SU-DHL-6 (cell line): ENCODE measurements at regions not wholly inside any gene's neighbourhood (a gene's known extent, or its start where the extent isn't known, plus 50 kb on each side); places are given as distances from the start of the nearest gene placed in this dataset.

Experiments
- H2AFZ ChIP-seq: fragments of 200-600 bp; sonication (generic); 2 replicates; pipeline ENCODE4 v1.6.1; 2014; ENCODE audit warnings: low read depth, mild to moderate bottlenecking, moderate library complexity, mixed read lengths, antibody characterized with exemption, low read length; ENCODE audit not compliant: severe bottlenecking
- H3F3A ChIP-seq: fragments of 200-600 bp; shearing (Covaris generic); 2 replicates; pipeline ENCODE4 v1.6.0; 2016; ENCODE audit warnings: antibody characterized with exemption, mild to moderate bottlenecking; ENCODE audit not compliant: insufficient read depth
- H3K27ac ChIP-seq: fragments of 200-600 bp; sonication (generic); 2 replicates; pipeline ENCODE4 v1.5.1; 2016; ENCODE audit warnings: low read depth, mild to moderate bottlenecking, low read length, moderate library complexity, mixed read lengths
- H3K27me3 ChIP-seq: fragments of 200-600 bp; sonication (generic), shearing (Covaris generic); 2 replicates; pipeline ENCODE4 v1.6.0; 2014; ENCODE audit warnings: mild to moderate bottlenecking, low read length
- H3K36me3 ChIP-seq: fragments of 200-600 bp; sonication (generic); 2 replicates; pipeline ENCODE4 v1.6.1; 2014; ENCODE audit warnings: mild to moderate bottlenecking, low read length, mixed read lengths
- H3K4me2 ChIP-seq: fragments of 300-600, 200-600 bp; shearing (Covaris generic), sonication (generic); 2 replicates; pipeline ENCODE4 v1.6.0; 2014; ENCODE audit warnings: low read length, low read depth, mild to moderate bottlenecking; ENCODE audit not compliant: poor library complexity, severe bottlenecking
- H3K4me3 ChIP-seq: fragments of 200-600 bp; sonication (generic); 2 replicates; pipeline ENCODE4 v1.5.1; 2014; ENCODE audit warnings: antibody characterized with exemption, low read length, mild to moderate bottlenecking, mixed read lengths; ENCODE audit not compliant: insufficient read depth, poor library complexity, severe bottlenecking
- H3K79me2 ChIP-seq: fragments of 200-600 bp; sonication (generic); 2 replicates; pipeline ENCODE4 v1.6.1; 2014; ENCODE audit warnings: mild to moderate bottlenecking, low read length, moderate library complexity; ENCODE audit not compliant: insufficient read depth
- H3K9ac ChIP-seq: fragments of 200-600 bp; sonication (generic); 2 replicates; pipeline ENCODE4 v1.7.0; 2014; ENCODE audit warnings: mild to moderate bottlenecking, low read length
- H3K9me2 ChIP-seq: fragments of 200-600 bp; sonication (generic); replicated peaks from 2 replicates; pipeline ENCODE4 v1.6.1; 2014; ENCODE audit warnings: low read length; ENCODE audit not compliant: insufficient read depth
- H3K9me3 ChIP-seq: fragments of 200-600 bp; sonication (generic); 2 replicates; pipeline ENCODE4 v1.6.1; 2014; ENCODE audit warnings: low read length, mixed read lengths; ENCODE audit not compliant: insufficient read depth
- H4K20me1 ChIP-seq: fragments of 200-600 bp; sonication (generic); 2 replicates; pipeline ENCODE4 v1.6.1; 2014; ENCODE audit warnings: low read depth, mild to moderate bottlenecking, antibody characterized with exemption, low read length, moderate library complexity, mixed read lengths
- EZH2phosphoT487 ChIP-seq: fragments of 200-600 bp; sonication (generic), shearing (Covaris generic); conservative IDR thresholded peaks from 2 replicates; pipeline ENCODE4 v1.6.1; 2018; ENCODE audit warnings: mild to moderate bottlenecking, antibody characterized with exemption, low read length, moderate library complexity, mixed read lengths
- TF ChIP-seq, protein P1 (sequence below): fragments of 200-600 bp; sonication (generic); IDR thresholded peaks from one replicate; pipeline ENCODE4 v1.5.1; 2017; ENCODE audit warnings: antibody characterized with exemption, mild to moderate bottlenecking, low read length, moderate library complexity; ENCODE audit not compliant: insufficient read depth, poor library complexity, severe bottlenecking

- H3K4me3 ChIP-seq, result no peak overlapping the region
- no peaks in the 10 kb centered on the region for H4K20me1 ChIP-seq
- no peak overlapping the region for H3K4me2 ChIP-seq
- no peak overlapping the region for H3K27ac ChIP-seq
- H3F3A ChIP-seq, result no peaks in the 10 kb centered on the region
- H3K9me2 ChIP-seq, result no peaks in the 10 kb centered on the region
- TF ChIP-seq, protein P1, sequence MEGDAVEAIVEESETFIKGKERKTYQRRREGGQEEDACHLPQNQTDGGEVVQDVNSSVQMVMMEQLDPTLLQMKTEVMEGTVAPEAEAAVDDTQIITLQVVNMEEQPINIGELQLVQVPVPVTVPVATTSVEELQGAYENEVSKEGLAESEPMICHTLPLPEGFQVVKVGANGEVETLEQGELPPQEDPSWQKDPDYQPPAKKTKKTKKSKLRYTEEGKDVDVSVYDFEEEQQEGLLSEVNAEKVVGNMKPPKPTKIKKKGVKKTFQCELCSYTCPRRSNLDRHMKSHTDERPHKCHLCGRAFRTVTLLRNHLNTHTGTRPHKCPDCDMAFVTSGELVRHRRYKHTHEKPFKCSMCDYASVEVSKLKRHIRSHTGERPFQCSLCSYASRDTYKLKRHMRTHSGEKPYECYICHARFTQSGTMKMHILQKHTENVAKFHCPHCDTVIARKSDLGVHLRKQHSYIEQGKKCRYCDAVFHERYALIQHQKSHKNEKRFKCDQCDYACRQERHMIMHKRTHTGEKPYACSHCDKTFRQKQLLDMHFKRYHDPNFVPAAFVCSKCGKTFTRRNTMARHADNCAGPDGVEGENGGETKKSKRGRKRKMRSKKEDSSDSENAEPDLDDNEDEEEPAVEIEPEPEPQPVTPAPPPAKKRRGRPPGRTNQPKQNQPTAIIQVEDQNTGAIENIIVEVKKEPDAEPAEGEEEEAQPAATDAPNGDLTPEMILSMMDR, result no peak
- no peak for TF ChIP-seq EZH2phosphoT487
- H2AFZ ChIP-seq, result no peak overlapping the region
- no peaks in the 10 kb centered on the region for H3K27me3 ChIP-seq
- H3K79me2 ChIP-seq, result no peaks in the 10 kb centered on the region
- H3K36me3 ChIP-seq, result no peaks in the 10 kb centered on the region
- H3K9me3 ChIP-seq, result no peaks in the 10 kb centered on the region
- H3K9ac ChIP-seq, result no peak overlapping the region
Measured at GRCh38 chr1:30359539-30360220, 363.7 kb downstream of the MATN1 start.

- Histone ChIP-seq H2AFZ (no peak overlapping the region), H3K79me2 (no peaks in the 10 kb centered on the region), H3F3A (no peaks in the 10 kb centered on the region), H4K20me1 (no peaks in the 10 kb centered on the region), H3K9ac (no peak overlapping the region), H3K27me3 (no peaks in the 10 kb centered on the region), H3K36me3 (no peaks in the 10 kb centered on the region), H3K9me3 (no peaks in the 10 kb centered on the region), H3K27ac (no peak overlapping the region), H3K4me2 (no peak overlapping the region), H3K4me3 (no peak overlapping the region), H3K9me2 (no peaks in the 10 kb centered on the region)
- TF ChIP-seq, protein P1, result no peak
- TF ChIP-seq EZH2phosphoT487, result no peak
Measured at GRCh38 chr1:30358500-30358899, 364.9 kb downstream of the MATN1 start.

DNA sequence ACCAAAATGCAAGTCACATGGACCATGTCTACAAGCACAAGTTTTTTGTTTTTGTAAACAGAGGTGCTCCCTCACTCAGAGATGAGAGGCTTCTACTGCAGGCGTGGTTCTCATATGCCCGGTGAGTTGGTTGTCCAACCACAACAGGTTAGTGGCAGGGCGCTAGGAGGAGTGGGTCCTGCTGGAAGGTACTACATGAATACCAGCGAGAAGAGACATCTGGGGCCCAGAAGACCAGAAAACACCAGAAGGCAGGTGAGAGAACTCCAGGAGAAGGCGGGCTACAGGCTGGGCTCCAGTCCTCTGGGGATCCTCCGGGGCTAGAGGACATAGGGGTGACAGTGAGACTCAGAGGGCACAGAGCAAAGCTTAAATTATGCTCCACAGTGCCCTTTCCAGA, 366.5 kb downstream of the MATN1 start:
- no peak overlapping the region for H3K4me3 ChIP-seq
- no peak overlapping the region for H3K4me2 ChIP-seq
- no peaks in the 10 kb centered on the region for H3F3A ChIP-seq
- H3K9me2 ChIP-seq, result no peaks in the 10 kb centered on the region
- no peaks in the 10 kb centered on the region for H3K79me2 ChIP-seq
- H3K27me3 ChIP-seq, result no peaks in the 10 kb centered on the region
- no peak overlapping the region for H3K9ac ChIP-seq
- H3K36me3 ChIP-seq, result no peaks in the 10 kb centered on the region
- TF ChIP-seq, protein P1, result no peak
- TF ChIP-seq EZH2phosphoT487, result no peak
- no peak overlapping the region for H3K27ac ChIP-seq
- H3K9me3 ChIP-seq, result no peaks in the 10 kb centered on the region
- no peaks in the 10 kb centered on the region for H4K20me1 ChIP-seq
- no peak overlapping the region for H2AFZ ChIP-seq
